Stimulated activated CD8-positive, alpha-beta memory T cell treated with anti-CD3 and anti-CD28 coated beads, Interleukin-15, amount 100 ng/mL, for 48 hours (primary cell): ENCODE measurements at regions not wholly inside any gene's neighbourhood (a gene's known extent, or its start where the extent isn't known, plus 50 kb on each side); places are given as distances from the start of the nearest gene placed in this dataset.
"Not testable (repeated sequence)": the region's sequence is repeated elsewhere in the genome, so short reads cannot be mapped to it uniquely, and the experiment has no call there.

Source experiments
- DNase-seq, 2 donors: peaks; one replicate each; pipeline ENCODE4 v3.0.0-alpha.2; 2020; ENCODE audit warnings: low read depth in 2 of 2

DNA sequence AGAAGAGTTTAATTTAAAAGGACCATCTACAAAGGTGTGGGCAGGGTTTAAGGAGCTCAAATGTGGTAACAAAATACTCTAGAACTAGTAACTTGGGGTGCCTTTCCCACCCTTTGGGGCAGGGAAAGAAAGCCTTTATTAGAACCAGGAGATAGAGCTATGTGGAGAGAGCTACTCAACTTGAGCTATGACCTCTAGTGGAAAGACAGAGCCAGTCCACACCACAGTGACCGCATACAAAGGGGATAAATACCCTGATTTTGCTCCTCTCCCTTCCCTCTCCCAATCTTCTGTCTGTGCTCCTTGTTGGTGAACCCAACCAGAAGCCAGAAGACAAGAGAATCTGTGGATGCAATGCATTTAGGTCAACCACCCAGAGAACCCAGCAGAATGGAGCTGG is 54.4 kb upstream of the JAK1 start:
- no peak for DNase-seq

DNA sequence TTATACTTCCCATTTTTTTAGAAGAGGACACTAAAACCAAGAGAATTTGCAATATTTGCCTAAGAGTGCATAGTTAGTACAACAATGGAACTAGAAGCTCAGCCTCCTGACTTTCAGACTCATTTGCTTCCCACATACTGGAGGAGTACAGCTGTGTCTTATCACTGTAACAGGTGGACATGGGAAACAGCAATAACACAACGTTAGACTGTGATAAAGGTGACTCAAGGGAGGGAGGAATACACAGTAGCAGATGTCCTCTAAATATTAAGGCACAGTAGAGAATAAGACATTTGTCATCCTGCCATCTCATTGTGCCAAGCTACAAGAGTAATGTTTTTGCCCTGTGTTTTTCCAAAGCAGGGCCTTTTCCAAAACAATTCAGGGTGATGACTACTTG is 55.4 kb upstream of the JAK1 start:
- DNase-seq = no peak

DNA sequence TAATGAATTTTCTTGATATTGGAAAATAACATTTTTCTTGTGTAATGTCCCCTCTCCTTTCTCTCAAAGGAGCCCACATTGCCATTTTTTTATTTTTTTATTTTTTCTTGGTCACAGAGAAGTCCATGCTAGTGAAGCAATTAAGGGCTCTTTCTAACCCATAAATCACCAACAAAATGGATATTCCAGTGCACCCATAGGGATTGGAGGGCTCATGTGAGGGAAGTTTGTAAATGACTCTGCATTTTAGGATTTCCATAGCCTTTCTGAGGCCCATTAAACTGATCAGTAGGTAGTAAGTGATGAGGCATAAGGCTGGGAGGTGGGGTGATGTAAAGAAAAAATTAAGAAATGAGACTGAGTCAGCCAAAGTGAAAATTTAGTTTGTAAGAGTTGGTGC is 55.9 kb upstream of the JAK1 start:
- no peak for DNase-seq

DNA sequence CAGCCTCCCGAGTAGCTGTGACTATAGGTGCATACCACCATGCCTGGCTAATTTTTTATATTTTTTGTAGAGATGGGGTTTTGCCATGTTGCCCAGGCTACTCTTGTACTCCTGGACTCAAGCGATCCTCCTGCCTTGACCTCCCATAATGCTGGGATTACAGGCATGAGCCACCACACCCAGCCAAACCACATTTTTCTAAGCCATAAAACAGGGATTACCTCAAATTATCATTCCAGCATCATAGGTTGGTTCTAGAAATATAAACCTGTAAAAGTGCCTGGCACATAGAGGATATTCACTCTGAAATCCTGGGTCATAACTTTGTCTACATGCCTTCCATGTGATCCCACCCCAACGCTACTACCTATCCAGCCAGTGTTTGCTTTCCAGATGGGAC is 59.4 kb upstream of the JAK1 start:
- DNase-seq = no peak

DNA sequence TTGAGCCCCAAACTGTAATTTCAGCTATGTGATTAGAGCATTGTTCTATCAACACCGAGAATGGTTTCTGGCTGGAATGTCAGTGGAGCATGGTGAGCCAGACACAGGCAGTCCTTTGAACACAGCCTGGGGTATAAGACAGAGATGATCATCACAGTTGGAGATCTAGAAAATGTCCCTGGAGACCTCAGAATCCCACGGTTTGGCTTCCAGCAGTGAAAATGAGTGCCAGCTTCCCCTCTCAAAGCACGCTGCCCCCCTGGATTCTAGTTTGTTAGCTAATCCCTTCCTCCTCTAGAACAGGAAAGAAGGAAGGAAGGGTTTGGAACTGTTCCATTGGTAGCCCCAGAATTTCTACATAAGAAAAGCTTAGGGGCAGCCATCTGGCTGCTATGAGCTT is 59.9 kb upstream of the JAK1 start:
- DNase-seq = no peak

DNA sequence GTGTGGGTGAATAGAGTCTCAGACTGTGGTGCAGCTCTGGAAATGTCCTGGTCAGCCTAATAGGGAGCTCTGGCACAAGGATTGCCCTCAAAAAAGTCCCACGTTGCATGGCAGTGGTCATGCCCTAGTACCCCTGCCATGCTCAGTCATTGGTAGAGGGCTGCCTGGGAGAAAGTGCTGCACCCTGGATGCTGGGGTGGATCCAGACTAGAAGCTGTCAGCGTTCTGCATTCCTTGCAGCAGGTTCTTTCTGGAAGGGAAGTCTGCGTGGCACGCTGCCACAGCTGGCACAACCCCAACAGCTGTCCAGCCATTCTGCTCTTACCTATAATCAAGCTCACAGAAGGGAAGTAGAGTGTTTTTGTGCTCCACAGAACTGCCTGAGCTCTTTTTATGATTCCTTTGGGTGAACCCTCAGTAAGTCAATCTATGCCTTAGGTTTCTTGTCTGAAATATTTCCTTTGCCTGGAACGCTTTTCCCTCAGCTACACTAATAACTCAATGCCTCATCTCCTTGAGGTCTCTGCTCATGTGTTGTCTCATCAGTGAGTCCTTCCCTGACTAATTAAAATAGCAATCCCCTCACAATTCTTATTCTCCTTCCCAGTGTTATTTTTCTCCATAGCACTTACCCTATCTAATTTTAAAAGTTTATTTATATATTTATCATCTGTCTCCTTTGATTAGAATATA is 61.5 kb upstream of the JAK1 start:
- no peak for DNase-seq

DNA sequence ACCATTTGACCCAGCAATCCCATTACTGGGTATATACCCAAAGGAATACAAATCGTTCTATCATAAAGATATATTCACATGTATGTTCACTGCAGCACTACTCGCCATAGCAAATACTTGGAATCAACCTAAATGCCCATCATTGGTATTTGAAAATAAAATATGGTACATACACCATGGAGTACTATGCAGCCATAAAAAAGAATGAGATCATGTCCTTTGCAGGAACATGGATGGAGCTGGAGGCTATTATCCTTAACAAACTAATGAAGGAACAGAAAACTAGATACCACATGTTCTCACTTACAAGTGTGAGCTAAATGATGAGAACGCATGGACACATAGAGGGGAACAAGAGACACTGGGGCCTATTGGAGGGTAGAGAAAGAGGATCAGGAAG is 63.1 kb upstream of the JAK1 start:
- DNase-seq = not testable (repeated sequence)

DNA sequence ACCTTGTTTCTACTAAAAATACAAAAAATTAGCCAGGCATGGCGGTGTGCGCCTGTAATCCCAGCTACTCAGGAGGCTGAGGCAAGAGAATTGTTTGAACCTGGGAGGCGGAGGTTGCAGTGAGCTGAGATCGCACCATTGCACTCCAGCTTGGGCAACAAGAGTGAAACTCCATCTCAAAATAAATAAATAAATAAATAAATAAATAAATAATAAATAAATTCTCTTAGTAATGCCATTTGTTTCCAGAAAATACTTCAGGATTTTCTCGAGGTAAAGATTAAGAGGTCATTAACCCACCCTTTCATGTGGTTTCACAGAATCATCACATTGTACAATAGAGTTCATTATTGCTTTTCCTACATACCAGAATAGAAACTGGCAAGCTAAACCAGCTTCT is 68.5 kb upstream of the JAK1 start:
- DNase-seq = not testable (repeated sequence)

DNA sequence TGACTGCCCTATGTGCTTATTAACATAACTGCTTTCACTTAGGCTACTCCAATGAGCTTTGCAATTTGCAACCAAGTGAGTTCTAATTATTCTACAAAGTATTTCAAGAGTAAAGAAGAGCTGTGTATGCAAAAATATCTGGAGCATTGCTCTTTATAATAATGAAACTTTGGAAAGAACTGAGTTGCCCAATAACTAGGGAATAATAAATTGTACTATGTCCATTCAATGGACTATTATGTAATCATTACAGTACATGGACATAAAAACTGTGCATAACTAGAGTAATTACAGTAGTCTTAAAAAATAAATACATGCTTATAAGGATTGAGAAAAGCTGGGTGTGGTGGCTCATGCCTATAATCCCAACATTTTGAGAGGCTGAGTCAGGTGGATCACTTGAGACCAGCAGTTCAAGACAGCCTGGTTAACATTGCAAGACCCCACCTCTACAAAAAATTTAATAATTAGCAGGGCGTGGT is 70.3 kb upstream of the JAK1 start:
- no peak for DNase-seq

DNA sequence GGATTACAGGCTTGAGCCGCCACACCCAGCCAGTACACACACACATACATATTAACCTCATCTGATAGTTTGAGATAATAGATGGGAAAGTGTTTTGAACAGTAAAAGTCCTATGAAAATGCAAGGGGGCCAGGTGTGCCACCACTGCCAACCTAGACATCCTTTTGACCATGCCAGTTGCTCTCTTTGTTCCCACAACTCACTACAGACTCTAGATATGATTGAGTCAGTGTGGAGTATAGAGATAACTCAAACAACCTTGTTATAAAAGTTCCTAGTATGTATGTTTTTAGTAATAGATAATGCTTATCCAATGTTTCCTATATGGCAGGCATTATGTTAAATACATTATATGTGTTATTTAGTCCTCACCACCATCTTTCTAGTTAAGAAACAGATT is 72.7 kb upstream of the JAK1 start:
- no peak for DNase-seq

DNA sequence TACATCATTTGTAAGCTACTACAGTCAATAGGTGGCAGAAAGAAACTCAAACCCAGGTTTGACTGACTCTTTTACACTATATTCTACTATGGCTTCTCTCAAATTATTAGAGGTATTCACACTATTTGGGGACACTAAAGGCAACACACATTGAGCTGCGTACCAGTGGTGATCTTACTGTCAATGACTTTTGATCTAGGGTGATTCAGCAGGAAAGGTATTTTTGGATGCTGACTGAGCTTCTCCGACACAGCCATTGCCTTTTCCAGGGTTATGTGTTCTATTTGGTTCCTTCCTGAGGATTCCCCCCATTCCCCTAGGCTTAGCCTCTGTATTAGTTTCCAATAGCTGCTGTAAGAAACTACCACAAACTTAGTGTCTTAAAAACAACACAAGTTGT is 73.2 kb upstream of the JAK1 start:
- DNase-seq = no peak

DNA sequence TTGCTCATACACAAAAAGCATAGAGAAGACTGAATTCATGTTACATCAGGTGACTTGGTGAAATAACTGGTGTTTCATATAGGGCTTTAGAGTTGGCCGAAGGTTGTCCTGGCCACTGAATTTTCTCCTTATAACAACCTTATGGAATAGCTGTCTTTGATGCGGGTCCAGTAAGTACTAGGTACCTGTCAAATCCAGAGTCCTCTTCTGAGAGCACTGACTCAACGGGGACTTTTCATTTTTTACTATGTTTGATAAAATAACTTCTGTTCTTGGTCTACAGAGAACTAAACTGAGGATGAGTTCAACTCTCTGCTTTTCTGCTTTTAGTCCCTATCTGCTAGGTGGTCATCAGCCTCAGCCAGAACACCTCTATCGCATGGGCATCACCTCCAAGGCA is 76.1 kb upstream of the JAK1 start:
- DNase-seq = no peak

DNA sequence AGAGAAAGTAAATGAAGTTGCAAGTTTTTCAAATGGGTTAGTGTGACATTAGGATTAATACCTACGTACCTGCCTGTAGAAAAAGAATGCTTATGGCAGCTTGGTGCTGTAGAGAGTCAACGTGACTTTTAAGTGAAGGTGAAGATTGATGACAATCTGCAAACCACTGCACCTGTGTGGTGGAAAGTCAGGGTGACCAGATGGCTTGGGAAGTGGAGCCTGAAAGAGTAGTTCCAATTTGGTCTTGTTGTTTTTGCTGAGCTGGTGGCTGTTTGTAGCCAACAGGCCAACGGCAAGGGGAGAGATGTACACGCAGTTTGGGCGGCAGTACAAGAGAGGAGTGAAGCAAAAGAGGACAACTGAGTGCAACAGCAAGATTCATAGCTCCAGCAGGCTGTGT is 78.1 kb upstream of the JAK1 start:
- DNase-seq = no peak

DNA sequence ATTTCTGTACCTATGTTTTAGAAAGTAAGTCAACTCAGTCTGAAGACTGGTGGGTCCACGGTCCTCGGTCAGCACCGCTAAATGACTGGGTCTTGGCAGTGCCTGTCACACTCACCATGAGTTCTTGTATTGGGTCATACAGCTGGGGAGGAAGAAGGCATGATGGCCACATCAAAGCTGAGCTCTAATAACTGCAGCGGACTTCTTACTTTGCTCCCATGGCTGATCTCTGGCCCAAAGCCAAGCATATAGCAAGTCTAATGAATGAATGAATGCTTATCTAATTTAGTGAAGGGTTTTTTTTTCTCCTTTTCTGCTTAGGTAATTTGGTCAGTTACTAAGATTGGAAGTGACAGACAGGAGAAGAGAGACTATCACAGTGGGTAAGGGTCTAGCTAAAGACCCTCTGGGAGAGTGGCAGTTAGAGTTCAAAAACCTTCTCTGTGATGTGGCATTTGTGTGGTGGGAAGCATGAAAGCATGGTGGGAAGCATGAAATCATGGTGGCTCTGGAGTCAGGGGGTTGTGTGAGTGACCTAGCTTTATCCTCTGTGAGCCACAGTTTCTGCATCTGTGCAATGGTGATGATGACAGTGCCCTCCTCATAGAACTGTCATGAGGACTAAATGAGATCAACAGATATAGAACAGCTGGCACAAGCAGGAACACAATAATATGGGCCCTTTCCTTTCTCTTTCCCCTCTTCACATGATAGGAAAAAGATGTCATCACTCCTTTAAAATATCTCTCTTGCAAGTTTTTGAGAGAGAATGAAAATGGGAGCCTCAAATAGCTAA is 78.9 kb upstream of the JAK1 start:
- no peak for DNase-seq

DNA sequence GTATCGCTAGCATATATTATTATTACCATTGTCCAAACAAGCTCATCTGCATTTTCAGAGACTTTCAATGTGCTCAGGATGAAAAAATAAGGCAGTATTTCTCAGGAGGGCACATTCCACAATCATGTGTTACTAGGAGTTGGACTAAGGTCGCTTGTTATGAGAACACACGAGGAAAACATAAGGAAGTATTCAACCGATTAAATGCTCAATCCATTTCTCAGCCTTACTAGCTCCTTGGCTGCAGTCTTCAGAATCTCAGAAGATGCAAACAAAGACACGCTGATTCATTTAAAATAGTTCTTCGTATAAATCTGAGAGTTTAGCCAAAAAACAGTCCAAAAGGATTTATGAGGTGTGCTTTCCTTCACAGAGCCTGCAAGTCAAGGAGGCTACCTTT is 82.0 kb upstream of the JAK1 start:
- no peak for DNase-seq

DNA sequence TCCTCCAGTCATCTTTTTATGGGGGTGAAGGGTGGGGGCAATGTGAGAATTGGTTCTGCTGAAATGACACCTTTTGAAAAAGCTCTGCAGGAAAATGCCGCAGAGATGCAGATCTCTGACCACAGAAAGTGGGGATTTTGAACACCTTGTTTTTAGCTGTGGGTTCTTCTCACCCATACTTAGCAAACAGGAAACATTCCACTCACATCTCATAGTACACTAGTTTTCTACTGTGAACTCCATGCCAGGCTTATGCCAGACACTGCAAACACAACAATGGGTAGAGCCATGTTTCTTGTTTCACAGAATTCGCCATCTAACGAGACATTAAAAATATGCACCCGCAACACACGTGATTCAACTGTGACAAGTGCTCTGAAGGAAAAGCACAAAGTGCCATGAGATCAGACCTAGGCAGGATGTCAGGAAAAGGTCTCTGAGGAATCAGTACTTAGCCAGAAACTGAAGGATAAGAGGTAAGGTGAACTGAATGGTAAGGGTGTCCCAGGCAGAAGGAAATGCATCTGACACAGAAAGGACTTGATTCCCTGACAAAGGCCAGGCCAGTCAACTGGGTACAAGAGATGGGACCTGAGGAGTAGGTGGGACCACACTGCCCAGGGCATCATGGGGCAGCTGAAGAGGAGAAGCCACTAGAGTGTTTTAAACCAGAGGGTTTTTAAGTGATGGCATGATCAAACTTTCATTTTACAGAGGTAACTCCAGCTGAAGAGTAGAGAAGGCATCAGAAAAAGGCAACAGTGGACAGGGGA is 83.8 kb upstream of the JAK1 start:
- DNase-seq = no peak

DNA sequence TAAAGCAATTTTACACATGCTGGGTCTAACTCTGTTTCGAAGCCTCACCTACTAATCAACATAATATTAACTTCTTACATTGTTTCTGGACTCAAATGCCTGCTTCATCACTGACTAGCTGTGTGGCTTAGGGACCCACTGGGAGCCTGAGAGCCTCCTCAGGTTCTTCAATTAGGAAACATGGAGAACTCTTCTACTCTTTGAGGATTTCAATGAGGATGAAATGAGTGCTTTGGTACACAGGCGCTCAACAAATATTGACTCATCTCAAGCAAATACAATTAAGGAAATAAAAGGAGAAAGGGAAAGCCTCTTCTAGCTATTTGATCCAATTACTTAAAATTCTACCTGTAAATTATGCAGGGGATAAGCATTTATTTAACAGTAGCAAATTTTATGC is 84.4 kb upstream of the JAK1 start:
- no peak for DNase-seq

DNA sequence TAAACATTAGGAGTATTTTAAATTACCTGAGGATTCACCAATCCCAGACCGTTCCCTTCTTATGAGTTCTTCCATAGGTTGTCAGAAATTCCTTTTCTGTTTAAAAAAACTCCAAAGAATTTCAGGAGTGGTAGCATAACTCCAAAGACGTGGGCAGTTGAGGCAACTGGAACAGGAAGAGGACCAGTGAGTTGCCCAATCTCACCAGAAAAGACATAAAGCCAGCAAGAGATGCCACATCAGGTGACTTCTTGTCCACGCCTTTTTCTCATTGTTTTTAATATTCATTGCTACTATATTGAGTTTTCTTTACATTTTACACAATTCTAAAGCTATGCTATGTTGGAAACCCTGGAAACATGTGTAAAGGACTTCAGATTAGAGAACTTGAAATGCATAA is 88.1 kb upstream of the JAK1 start:
- no peak for DNase-seq

DNA sequence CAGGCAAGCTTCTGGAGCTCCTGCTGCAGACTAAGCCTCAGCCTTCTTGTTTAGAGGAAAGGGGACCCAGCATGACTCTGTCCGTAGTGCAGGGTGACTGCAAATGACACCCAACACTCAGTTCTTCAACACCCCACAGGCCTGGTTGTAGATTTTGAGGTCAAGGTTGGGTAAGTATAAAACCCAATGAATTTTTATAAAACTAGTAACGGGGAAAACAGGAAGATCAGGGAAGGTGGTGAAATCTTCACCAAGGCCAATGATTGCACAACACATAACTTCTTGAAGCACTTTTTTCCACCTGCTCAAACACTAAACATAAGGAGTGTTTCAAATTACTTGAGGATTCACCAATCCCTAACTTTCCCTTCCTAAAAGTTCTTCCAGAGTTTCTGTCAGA is 89.4 kb upstream of the JAK1 start:
- DNase-seq = no peak

DNA sequence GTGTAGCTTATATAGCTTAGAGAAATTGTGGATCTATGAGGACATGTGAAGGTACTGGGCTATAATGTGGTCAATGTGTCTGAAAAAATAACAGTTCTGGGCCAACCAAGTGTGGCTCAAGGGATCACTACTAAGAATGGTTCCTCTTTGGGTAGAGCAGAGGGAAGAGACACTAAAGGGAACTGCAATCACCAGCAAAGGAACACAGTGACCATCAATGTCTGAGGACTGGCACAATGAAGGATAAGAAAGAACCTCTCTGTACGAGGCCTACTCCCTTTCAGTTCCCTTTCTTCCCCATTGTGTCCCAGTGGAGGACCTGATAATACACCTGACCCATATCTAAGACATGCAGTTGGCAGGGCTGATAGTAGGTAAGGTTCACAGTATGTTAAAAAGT is 89.9 kb upstream of the JAK1 start:
- DNase-seq = no peak

DNA sequence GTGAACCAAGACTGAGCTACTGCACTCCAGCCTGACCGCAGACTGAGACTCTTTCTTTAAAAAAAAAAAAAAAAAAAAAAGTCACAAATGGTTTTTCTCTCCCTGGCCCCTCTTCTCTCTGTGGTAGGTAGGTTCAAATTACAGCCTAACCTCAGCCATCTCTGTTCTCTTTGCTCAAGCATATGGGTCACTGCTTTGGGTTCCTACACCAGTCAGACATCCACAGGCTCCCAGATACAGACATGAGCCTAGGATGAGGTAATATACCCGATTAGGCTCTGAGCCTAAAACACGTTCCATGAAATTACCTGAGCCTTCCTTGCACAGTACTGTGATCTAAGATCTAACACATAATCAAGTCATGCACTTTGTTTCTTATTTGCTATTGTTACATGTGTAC is 90.5 kb upstream of the JAK1 start:
- DNase-seq = no peak

DNA sequence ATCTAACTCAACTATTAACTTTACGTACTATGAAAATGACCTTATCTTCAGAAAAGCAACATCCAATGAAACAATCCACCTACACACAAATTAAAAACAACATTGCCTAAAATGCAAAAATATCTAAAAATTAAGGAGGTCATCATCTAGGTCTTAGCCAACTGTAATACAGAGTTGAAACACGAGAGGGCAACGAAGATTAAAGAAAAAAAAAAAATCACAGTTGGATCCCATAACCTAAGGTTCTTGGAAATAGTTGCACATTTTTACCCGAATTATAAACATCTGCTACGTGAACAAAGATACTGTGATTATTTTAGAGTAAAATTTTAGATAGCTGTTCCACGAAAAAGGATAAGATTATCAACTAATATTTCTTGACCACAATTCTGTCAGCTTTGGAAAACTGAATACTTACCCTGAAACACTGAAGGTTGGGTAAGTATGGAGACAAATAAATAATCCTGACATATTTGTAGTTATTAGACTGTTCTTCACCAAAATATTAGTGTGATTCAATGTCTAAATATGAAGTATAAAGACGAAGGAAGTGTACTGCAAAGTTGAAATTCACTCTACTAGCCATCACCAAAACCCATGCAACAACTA is 88.0 kb upstream of the AK4 start:
- no peak for DNase-seq
